ENCODE measurements at regions not wholly inside any gene's neighbourhood (a gene's known extent, or its start where the extent isn't known, plus 50 kb on each side); places are given as distances from the start of the nearest gene placed in this dataset.

GRCh38 chr12:61397668-61398067 lies 862.5 kb upstream of the USP15 start:
- TF ChIP-seq TFE3 (CRISPR knock-in tag; IDR thresholded peaks at IDR 0.05) (no peak), POLR2H (tag; IDR thresholded peaks at IDR 0.05; ENCODE audit: low read depth) (no peak), XRCC3 (IDR thresholded peaks at IDR 0.05) (no peak), MXI1 (IDR thresholded peaks at IDR 0.05; ENCODE audit: low read depth, low read length) (no peak), EHMT2 (IDR thresholded peaks at IDR 0.05) (no peak)

Data from K562 (cell line).